ENCODE measurements at regions not wholly inside any gene's neighbourhood (a gene's known extent, or its start where the extent isn't known, plus 50 kb on each side); places are given as distances from the start of the nearest gene placed in this dataset.

DNA sequence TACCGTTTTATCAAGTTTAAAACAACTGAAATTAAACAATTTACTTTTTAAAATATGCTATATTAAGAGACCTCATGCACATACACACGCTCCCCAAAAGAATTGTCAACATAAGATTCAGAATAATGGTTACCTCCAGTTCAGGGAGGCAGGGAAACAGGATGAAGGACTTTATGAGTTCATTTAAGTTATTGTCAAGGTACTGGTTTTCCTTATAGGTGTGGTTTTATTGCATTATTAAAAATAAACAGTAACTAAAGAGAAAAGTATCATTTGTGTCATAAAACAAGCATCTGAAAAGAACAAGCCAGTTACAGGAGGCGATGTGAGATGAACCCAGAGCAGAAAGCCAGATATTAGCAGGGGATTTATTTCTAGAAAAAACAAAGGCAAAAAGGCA lies 2376.7 kb downstream of the MAT2B start:
- Histone ChIP-seq H3K36me3 (ENCODE audit: insufficient read depth) (no peaks in the 10 kb centered on the region), H3K27ac (ENCODE audit: low read depth) (no peak overlapping the region), H3K4me3 (ENCODE audit: low read depth, low read length) (no peak overlapping the region), H3K4me1 (ENCODE audit: insufficient read depth) (no peaks in the 10 kb centered on the region)
- DNase-seq (ENCODE audit: extremely low spot score) = no peak
- WGBS = 81% methylated on average over 3 of the region's 3 CpGs

DNA sequence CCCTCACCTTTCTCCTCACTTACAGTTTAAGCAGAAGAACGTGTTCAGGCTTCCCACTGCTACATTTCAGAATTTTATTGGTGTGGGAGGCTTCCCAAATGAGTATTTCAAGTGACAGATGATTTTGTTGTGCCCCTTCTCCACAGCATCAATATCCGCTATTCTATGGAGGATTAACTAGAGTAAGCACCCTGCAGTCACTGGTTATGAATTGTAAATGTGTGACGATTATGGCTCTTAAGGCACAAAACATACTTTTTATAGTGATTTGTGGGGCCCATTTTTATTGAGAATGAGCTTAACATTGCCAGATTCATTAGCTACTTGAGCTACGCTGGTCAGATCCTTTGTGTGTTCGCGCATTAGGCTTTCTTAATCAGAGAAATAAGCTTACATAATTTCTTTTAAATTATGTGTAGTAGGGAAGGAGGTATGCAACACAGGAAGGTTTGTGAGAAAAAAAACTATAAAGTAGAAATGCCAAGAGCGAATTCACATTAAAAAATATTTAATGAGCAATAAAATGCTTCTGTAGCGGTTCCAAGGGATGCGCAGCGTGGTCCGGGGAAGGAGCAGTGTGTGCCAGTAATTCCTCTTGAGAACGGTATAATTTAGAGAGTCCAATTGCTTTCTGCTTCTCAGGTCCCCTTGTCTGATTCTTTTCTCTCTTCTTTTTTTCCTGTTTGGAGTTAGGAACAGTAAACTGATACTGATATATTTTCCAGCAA lies 2380.4 kb downstream of the MAT2B start:
- no peaks in the 10 kb centered on the region for H3K36me3 ChIP-seq (ENCODE audit: insufficient read depth)
- DNase-seq (ENCODE audit: extremely low spot score) = no peak
- 78% methylated on average over 12 of the region's 12 CpGs for WGBS
- H3K4me1 ChIP-seq (ENCODE audit: insufficient read depth) = no peaks in the 10 kb centered on the region
- no peak overlapping the region for H3K27ac ChIP-seq (ENCODE audit: low read depth)
- H3K4me3 ChIP-seq (ENCODE audit: low read depth, low read length) = no peak overlapping the region

DNA sequence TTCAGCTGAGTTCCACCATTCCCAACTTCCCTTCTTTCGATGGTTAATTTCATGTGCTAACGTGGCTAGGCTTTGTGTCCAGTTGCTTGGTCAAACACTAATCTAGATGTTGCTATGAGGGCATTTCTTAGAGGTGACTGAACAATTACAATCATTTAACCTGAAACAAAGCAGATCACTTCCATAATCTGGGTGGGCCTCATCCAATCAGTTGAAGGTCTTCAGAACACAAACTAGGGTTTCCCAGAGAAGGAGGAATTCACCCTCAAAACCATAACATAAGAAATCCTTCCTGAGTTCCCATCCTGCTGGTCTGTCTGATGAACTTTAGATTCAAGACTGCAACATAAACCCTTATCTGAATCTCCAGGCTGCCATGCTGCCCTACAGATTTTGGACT lies 2381.7 kb downstream of the MAT2B start:
- 93% methylated on average over 2 of the region's 2 CpGs for WGBS

DNA sequence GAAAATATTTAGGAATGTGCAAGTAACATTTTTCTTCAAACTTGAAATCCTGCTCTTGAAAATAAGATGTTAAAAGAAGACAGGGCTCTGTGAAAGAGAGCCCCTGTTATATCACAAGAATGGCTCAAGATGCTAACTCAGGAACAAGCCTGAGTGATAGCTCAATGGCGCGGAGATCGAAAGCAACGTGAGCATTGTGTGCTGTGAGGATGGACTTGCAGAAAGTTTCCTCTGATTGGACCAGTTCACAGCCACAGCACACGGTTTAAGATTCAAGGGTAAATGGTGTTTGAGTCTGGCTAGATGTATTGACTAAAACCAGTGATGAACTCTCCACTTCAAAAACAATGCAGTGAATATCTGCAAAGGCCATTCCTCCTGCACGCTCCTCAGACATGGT lies 2387.0 kb downstream of the MAT2B start:
- Histone ChIP-seq H3K4me1 (ENCODE audit: insufficient read depth) (no peaks in the 10 kb centered on the region), H3K27ac (ENCODE audit: low read depth) (no peak overlapping the region), H3K36me3 (ENCODE audit: insufficient read depth) (no peaks in the 10 kb centered on the region), H3K4me3 (ENCODE audit: low read depth, low read length) (no peak overlapping the region)
- DNase-seq (ENCODE audit: extremely low spot score) = no peak
- WGBS = 91% methylated on average over 6 of the region's 6 CpGs

More for the DNA sequence above, 2381.7 kb downstream of the MAT2B start:
- no peak for DNase-seq (ENCODE audit: extremely low spot score)
- Histone ChIP-seq H3K36me3 (ENCODE audit: insufficient read depth) (no peaks in the 10 kb centered on the region), H3K4me1 (ENCODE audit: insufficient read depth) (no peaks in the 10 kb centered on the region), H3K27ac (ENCODE audit: low read depth) (no peak overlapping the region), H3K4me3 (ENCODE audit: low read depth, low read length) (no peak overlapping the region)

DNA sequence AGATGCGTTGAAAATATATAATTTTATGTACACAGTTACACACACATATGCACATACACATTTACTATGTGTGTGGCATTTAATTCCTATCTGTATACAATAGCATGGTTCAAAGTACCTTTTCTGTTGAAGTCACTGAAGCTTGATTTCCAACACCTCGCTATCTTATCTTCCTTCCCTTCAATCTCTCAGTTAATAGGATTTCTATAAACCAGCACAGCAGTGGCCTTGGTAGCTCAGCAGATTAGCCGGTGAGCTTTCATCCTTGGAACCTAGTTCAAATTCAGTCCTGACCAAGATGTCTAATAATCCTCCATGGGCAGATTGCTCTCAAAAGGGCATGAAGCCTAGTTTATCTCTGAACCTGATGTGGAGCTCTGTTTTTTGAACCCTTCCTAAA lies 2389.5 kb downstream of the MAT2B start:
- no peak overlapping the region for H3K27ac ChIP-seq (ENCODE audit: low read depth)
- H3K4me3 ChIP-seq (ENCODE audit: low read depth, low read length) = no peak overlapping the region
- no peak for DNase-seq (ENCODE audit: extremely low spot score)
- 54% methylated on average over 3 of the region's 3 CpGs for WGBS
- no peaks in the 10 kb centered on the region for H3K4me1 ChIP-seq (ENCODE audit: insufficient read depth)
- H3K36me3 ChIP-seq (ENCODE audit: insufficient read depth) = no peaks in the 10 kb centered on the region

DNA sequence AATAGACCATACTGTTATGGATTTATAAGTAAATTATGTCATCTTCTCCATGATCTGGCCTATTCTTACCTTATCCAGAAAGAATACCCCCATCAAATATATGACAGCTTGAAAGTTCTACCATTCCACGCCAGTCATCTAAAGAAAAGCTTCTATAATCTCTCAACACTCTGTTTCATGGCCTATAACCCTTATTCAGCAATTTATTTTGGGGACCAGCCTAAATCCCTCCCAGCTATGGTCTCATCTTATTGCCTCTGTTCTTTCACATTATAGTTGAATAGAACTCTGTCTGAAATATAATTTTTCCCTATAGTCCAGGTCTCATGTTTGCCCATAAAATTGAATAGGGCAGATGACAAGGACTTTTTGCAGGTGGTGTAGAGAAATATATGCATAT lies 2387.6 kb upstream of the WWC1 start:
- H3K36me3 ChIP-seq (ENCODE audit: insufficient read depth) = no peaks in the 10 kb centered on the region
- DNase-seq (ENCODE audit: extremely low spot score) = no peak
- 95% methylated on average over 1 of the region's 1 CpG for WGBS
- H3K27ac ChIP-seq (ENCODE audit: low read depth) = no peak overlapping the region
- H3K4me1 ChIP-seq (ENCODE audit: insufficient read depth) = no peaks in the 10 kb centered on the region
- no peak overlapping the region for H3K4me3 ChIP-seq (ENCODE audit: low read depth, low read length)

DNA sequence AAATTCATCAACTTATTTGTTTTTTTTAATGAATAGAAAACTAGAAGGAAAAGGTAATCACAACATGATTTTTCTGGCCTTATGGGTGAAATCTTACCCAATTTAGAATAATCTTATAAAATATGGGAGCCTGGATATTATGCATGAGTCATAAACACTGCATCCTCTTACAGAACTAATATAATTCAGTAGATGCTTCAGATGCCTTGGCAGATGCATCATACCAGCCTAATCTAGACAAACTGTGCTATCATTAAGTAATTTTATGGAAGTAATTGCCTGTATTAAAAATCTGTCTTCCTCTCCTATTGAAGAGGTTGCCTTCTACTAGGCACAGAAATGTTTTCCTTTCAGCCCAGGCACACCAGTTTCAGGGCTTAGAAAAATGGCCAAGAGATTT lies 2384.6 kb upstream of the WWC1 start:
- H3K4me3 ChIP-seq (ENCODE audit: low read depth, low read length) = no peak overlapping the region
- no peak for DNase-seq (ENCODE audit: extremely low spot score)
- H3K27ac ChIP-seq (ENCODE audit: low read depth) = no peak overlapping the region
- H3K4me1 ChIP-seq (ENCODE audit: insufficient read depth) = no peaks in the 10 kb centered on the region
- no peaks in the 10 kb centered on the region for H3K36me3 ChIP-seq (ENCODE audit: insufficient read depth)

DNA sequence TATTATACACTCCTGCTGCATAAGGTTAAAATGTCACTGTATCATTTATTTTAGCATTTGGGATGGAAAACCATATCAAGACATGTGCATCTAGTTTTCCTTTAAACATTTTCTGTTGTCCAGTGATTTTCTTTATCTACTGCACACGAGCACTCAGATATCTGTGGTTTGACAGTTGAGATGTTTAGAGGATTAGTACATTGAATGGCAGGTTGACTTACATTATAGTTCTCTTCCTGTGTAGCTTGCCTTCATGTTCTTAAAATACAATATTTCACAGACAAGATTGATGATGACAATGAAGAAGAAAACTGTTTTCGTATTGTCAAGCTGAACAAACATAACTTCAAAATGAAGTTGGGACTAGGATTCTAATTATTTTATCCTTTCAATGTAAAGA lies 2378.4 kb upstream of the WWC1 start:
- no peaks in the 10 kb centered on the region for H3K4me1 ChIP-seq (ENCODE audit: insufficient read depth)
- 55% methylated on average over 2 of the region's 2 CpGs for WGBS
- H3K36me3 ChIP-seq (ENCODE audit: insufficient read depth) = no peaks in the 10 kb centered on the region
- no peak for DNase-seq (ENCODE audit: extremely low spot score)
- H3K4me3 ChIP-seq (ENCODE audit: low read depth, low read length) = no peak overlapping the region
- no peak overlapping the region for H3K27ac ChIP-seq (ENCODE audit: low read depth)

DNA sequence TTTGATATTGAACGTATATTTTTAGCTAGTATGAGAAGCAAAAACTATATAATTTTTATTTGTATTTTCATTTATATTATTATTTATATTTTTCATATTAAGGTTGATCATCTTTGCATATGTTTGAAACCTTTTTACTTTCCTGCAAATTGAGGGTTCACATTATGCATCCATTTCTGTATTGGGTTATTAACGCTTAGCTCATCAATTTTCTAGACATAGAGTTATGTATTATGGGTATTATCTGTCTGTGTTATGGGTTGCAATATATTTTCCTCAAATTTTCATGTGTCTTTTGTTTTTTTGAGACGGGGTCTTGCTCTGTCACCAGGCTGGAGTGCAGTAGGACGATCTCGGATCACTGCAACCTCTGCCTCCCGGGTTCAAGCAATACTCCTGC lies 2377.0 kb upstream of the WWC1 start:
- no peak for DNase-seq (ENCODE audit: extremely low spot score)
- H3K4me3 ChIP-seq (ENCODE audit: low read depth, low read length) = no peak overlapping the region
- H3K27ac ChIP-seq (ENCODE audit: low read depth) = no peak overlapping the region
- H3K36me3 ChIP-seq (ENCODE audit: insufficient read depth) = no peaks in the 10 kb centered on the region
- WGBS = 94% methylated on average over 6 of the region's 6 CpGs
- H3K4me1 ChIP-seq (ENCODE audit: insufficient read depth) = no peaks in the 10 kb centered on the region

DNA sequence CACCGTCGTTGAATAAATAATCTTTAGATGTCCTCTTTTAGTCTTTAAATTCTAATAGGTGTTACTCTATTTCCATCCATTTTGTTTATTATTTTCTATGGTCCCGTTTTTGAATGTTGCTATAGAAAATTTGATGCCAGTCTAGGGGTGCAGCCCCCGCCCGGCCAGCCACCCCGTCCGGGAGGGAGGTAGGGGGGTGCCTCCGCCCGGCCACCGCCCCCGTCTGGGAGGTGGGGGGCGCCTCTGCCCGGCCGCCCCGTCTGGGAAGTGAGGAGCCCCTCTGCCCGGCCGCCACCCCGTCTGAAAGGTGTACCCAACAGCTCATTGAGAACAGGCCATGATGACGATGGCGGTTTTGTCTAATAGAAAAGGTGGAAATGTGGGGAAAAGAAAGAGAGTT lies 2372.2 kb upstream of the WWC1 start:
- no peaks in the 10 kb centered on the region for H3K4me1 ChIP-seq (ENCODE audit: insufficient read depth)
- no peak overlapping the region for H3K4me3 ChIP-seq (ENCODE audit: low read depth, low read length)
- no peak overlapping the region for H3K27ac ChIP-seq (ENCODE audit: low read depth)
- DNase-seq (ENCODE audit: extremely low spot score) = no peak
- 96% methylated on average over 20 of the region's 20 CpGs for WGBS
- H3K36me3 ChIP-seq (ENCODE audit: insufficient read depth) = no peaks in the 10 kb centered on the region

DNA sequence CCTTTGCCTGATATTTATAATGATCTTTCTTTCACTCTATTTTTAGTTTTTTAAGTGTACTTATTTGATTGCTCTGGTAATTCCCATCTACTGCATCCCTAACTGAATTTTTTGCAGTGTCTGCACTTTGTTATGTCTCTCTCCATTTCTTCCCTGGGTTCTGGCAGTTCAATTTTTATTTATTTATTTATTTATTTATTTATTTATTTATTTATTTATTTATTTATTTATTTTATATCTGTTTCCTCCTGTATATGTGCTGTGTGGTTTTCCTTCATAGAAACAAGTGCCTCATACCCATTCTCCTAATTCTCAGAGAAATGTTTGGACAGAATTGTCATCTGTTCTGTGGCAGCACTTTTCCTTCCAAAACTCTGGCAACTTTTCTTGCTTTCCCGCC lies 2370.8 kb upstream of the WWC1 start:
- H3K4me3 ChIP-seq (ENCODE audit: low read depth, low read length) = no peak overlapping the region
- DNase-seq (ENCODE audit: extremely low spot score) = no peak
- H3K27ac ChIP-seq (ENCODE audit: low read depth) = no peak overlapping the region
- no peaks in the 10 kb centered on the region for H3K36me3 ChIP-seq (ENCODE audit: insufficient read depth)
- H3K4me1 ChIP-seq (ENCODE audit: insufficient read depth) = no peaks in the 10 kb centered on the region
- 89% methylated on average over 1 of the region's 1 CpG for WGBS

DNA sequence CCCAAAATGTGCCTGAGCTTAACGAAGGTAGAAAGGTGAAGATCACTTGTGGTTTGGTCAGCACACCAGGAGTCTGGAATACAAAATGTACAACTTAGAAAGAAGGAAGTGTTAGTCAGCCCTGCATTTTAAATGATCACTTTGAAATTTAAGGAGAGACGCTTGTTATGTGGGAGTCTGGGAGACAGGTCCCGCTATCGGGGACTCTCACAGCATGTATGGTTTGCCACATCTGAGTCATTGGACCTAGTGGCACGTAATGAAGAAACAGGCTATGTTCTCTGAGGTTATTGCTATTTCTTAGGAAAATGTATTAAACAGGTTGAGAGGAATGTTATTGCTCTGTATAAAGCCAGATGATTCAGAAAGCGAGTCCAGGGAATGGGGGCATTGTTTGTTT lies 2362.5 kb upstream of the WWC1 start:
- no peak for DNase-seq (ENCODE audit: extremely low spot score)
- H3K36me3 ChIP-seq (ENCODE audit: insufficient read depth) = no peaks in the 10 kb centered on the region
- H3K4me1 ChIP-seq (ENCODE audit: insufficient read depth) = no peaks in the 10 kb centered on the region
- H3K4me3 ChIP-seq (ENCODE audit: low read depth, low read length) = no peak overlapping the region
- no peak overlapping the region for H3K27ac ChIP-seq (ENCODE audit: low read depth)
- WGBS = 89% methylated on average over 6 of the region's 6 CpGs

DNA sequence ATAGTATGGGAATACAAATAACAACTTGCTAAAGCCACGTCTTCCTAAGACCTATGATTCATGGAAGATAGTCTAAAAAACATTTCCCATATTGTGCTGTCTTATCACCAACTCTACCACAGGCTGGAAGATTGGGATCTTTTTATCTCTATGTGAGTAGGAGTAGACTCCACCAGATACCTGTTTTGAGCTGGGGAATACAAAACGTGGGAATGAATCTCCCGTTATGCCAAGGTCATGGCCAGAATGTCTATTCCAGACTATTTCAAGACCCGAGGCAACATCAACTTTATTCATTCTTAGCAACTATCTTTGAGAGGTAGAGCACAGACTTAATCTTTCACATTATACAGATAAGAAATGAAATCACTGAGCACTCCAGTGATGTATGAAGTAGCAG lies 2350.9 kb upstream of the WWC1 start:
- H3K4me1 ChIP-seq (ENCODE audit: insufficient read depth) = no peaks in the 10 kb centered on the region
- no peak for DNase-seq (ENCODE audit: extremely low spot score)

DNA sequence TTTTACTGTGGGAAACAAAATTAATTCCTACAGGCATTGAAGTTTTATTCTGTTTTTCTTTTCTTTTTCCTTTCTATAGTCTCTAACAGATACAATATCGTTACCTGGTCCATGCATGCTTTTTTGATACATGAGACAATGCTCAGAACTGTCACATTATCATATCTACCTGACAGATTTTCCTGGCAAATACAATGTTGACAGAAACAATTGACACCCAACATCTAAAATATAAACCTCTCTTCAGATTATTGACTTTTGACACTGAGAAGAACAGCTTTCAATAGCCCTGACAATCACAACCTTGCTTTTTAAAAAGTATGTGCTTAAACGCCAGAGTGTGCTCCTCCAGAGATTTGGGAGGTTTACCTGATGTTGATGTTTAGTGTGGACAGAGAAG lies 2334.6 kb upstream of the WWC1 start:
- Histone ChIP-seq H3K4me3 (ENCODE audit: low read depth, low read length) (no peak overlapping the region), H3K27ac (ENCODE audit: low read depth) (no peak overlapping the region), H3K36me3 (ENCODE audit: insufficient read depth) (no peaks in the 10 kb centered on the region), H3K4me1 (ENCODE audit: insufficient read depth) (no peaks in the 10 kb centered on the region)
- no peak for DNase-seq (ENCODE audit: extremely low spot score)
- 89% methylated on average over 2 of the region's 2 CpGs for WGBS

More for the DNA sequence above, 2350.9 kb upstream of the WWC1 start:
- H3K4me3 ChIP-seq (ENCODE audit: low read depth, low read length) = no peak overlapping the region
- H3K27ac ChIP-seq (ENCODE audit: low read depth) = no peak overlapping the region
- 72% methylated on average over 4 of the region's 4 CpGs for WGBS
- H3K36me3 ChIP-seq (ENCODE audit: insufficient read depth) = no peaks in the 10 kb centered on the region

DNA sequence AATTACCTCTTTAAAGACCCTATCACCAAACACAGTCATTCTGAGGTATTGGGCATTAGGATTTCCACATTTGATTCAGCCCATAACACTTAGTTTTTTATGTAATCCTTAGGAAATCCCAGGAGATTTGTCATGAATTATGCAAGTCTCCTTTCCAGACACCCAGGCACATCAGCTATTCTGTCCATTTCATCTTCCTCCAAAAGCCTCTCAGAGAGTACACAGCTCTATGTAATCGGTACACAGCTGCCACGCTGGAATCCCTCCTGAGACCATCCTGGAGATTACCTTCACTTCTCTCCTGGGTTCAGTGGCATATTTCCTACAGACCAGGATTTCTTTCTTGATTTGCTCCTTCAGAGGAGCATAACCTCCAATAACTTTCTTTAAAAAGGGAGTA lies 2309.8 kb upstream of the WWC1 start:
- Histone ChIP-seq H3K27ac (ENCODE audit: low read depth) (no peak overlapping the region), H3K4me3 (ENCODE audit: low read depth, low read length) (no peak overlapping the region), H3K4me1 (ENCODE audit: insufficient read depth) (no peaks in the 10 kb centered on the region), H3K36me3 (ENCODE audit: insufficient read depth) (no peaks in the 10 kb centered on the region)
- 76% methylated on average over 2 of the region's 2 CpGs for WGBS
- DNase-seq (ENCODE audit: extremely low spot score) = no peak
